NCI-H446 (cell line): ENCODE measurements at regions not wholly inside any gene's neighbourhood (a gene's known extent, or its start where the extent isn't known, plus 50 kb on each side); places are given as distances from the start of the nearest gene placed in this dataset.
"Not testable (repeated sequence)": the region's sequence is repeated elsewhere in the genome, so short reads cannot be mapped to it uniquely, and the experiment has no call there.

ENCODE experiments used
- DNase-seq, 2 experiments: peaks; one replicate each; lab custom pipeline; 2025; lab: John Stamatoyannopoulos, UW

GRCh38 chr13:67557642-67558241 lies 327.6 kb upstream of the PCDH9 start:
- DNase-seq = no peak

- no peak for DNase-seq
Measured at GRCh38 chr13:67557118-67557517, 327.0 kb upstream of the PCDH9 start.

GRCh38 chr13:67554746-67555452 lies 324.8 kb upstream of the PCDH9 start:
- no peak for DNase-seq

DNA sequence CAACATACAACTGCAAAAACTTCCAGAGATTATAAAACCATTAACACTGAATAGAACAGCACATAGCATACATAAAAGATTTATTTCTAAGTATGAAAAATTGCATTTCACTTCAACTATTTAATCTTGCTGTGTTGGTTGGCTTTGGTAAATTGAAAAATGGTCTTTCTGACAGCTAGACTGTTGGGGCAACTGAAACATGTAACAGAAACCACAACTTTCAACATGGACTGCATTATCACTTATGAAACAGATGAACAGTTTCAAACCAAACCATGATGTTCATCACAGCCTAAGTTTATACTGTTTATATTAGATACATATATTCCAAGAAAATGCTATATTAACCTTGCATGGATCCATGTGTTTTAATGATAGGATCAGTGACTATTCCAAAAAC lies 324.1 kb upstream of the PCDH9 start:
- DNase-seq = no peak

DNA sequence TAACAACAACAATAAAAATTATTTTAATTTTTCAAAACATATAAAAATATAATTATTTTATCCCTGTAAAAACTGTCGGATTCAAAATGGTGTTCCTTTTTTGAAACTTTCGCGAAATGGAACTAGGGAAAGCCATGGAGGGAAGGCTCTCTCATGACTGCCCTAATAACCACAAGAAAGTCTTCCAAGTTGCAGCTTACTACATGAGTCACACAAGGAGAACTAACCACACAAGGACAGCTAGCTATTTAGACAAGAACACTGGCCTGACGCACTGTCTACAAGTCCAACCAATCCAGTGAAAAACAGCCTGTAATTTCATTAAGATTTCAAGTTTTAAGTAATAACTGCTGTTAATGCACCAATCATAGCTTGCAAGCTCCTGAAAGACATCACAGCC lies 319.2 kb upstream of the PCDH9 start:
- DNase-seq = no peak

DNA sequence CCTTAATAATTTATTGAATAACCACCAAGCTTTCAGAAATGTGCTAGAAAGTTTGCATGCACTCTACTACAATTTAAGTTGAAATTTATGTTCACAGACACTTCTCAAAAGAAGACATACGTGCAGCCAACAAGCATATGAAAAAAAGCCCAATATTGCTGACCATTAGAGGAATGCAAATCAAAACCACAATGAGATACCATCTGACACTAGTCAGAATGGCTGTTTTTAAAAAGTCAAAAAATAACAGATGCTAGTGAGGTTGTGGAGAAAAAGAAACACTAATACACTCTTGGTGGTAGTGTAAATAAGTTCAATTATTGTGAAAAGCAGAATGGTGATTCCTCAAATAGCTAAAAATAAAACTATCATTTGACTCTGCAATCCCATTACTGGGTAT lies 308.8 kb upstream of the PCDH9 start:
- no peak for DNase-seq

DNA sequence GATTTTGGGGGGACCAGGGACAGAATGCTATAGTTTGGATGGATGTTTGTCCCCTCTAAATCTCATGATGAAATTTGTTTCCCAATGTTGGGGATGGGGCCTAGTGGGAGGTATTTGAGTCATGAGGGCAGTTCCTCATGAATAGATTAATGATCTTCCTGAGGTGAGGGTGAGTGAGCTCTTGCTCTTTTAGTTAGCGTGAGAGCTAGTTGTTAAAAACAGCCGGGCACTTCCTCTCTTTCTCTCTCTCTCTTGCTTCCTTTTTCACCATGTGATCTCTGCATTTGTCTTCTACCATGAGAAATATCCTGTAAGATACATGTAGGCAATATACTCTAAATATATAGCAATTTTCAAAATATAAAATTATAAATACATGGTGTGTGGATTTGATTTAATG lies 290.8 kb upstream of the PCDH9 start:
- no peak for DNase-seq

- no peak for DNase-seq
Measured at GRCh38 chr13:67519356-67519755, 289.2 kb upstream of the PCDH9 start.

DNA sequence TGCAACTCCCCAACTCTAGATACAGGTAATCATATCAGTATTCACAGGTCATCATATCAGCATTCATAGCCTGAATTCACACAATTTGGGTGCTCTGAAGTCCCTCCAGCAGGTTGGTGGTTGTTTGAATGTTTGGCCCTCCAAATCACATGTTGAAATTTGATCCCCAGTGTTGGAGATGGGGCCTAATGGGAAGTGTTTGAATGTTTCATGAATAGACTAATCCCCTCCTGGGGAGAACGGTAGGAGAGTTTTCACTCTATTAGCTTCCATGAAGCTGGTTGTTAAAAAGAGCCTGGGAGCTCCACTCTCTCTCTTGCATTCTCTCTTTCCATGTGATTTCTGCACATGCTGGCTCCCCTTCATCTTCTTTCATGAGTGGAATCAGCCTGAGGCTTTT lies 288.6 kb upstream of the PCDH9 start:
- DNase-seq = no peak

DNA sequence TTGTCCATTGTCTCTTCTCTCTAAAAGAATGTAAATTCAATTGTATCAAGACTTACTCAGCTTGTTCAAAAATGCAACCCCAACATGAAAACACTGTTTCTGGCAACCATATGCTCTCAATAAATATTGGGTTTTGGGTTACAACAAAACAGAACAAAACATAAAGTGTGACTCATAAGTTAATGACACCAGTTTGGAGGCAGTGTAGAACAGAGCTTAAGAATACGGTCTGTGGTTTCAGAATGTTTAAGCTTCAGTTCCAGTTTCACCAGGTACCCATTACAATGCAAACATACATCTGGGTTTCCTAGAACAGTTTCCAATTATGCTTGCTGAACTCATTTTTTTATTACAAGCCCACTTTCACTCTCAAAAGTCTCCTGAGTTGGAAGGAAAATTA lies 285.8 kb upstream of the PCDH9 start:
- DNase-seq = no peak

DNA sequence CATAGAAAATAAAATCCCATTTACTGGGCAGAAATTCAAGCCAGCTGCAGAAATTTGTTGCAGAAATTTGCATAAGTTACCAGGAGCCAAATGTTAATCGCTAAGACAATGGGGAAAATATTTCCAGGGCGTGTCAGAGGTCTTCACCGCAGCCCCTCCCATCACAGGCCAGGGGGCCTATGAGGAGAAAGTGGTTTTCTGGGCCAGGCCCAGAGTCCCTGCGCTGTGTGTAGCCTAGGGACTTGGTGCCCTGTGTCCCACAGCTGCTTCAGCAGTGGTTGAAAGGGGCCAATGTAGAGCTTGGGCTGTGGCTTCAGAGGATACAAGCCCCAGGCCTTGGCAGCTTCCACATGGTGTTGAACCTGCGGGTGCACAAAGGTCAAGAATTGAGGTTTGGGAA lies 278.9 kb upstream of the PCDH9 start:
- no peak for DNase-seq

DNA sequence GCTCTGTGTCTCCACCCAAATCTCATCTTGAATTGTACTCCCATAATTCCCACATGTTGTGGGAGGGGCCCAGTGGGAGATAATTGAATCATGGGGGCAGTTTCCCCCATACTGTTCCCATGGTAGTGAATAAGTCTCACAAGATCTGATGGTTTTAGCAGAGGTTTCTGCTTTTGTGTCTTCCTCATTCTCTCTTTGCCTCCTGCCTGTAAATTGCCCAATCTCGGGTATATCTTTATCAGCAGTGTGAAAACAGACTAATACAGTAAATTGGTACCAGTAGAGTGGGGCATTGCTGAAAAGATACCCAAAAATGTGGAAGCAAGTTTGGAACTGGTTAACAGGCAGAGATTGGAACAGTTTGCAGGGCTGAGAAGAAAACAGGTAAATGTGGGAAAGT lies 278.1 kb upstream of the PCDH9 start:
- not testable (repeated sequence) for DNase-seq

DNA sequence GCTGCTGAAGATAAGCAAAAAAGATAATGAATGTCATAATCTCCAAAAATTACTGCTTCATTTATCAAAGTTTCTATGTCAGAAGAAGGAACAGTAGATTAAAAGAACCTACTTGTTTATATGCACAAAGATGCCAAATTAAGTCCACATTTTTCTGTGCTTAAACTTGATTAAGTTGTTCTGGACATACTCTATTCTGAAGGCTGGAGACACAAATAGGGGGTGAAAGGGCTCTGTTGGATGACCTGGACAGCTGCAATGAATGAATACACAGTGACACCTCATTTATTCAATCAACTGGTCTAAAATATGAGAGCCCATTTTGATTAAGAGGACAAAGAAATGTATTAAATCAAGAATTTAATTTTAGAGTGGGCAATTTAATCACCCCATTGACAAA lies 276.3 kb upstream of the PCDH9 start:
- no peak for DNase-seq

- no peak for DNase-seq
Measured at GRCh38 chr13:67505376-67505775, 275.2 kb upstream of the PCDH9 start.

GRCh38 chr13:67498948-67499347 lies 268.8 kb upstream of the PCDH9 start:
- no peak for DNase-seq

- DNase-seq = no peak
Measured at GRCh38 chr13:67493835-67494234, 263.7 kb upstream of the PCDH9 start.

GRCh38 chr13:67489016-67489415 lies 258.9 kb upstream of the PCDH9 start:
- DNase-seq = no peak

DNA sequence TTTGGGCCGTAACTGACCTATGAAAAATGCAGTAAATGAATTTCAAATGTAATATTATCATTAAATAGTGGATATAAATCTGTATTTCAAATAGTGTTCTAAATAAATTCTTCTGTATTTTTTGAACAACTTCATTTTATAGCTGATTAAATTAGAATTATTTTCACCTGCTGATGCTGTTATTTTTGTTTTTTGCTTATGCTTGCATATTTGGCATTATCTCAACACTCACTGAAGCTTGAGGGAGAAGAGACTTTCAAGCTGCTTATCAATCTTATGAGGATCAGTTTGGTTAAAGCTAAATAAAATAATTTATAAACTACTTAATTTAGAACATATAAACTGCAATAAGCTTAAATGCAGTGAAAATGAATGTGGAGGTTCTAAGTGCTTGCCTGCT lies 251.3 kb upstream of the PCDH9 start:
- no peak for DNase-seq

DNA sequence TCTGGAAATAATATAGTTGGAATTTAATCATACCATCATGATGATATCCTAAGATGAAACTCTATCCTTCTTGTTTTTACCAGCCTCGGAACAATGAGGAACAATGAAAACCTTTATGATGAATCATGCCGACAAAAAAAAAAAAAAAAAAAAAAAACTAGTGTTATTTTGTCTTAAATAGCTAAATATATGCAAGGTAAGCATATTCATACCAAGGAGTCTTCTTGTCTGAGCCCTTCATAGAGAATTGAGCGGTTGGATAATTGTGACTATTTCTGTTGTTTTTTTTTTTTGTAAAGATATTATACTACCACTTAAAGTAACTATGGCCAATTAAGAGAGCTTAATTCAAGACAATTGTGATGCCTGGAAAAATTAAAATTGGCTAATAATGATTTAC lies 244.0 kb upstream of the PCDH9 start:
- no peak for DNase-seq

- DNase-seq = no peak
Measured at GRCh38 chr13:67469623-67470022, 239.5 kb upstream of the PCDH9 start.

DNA sequence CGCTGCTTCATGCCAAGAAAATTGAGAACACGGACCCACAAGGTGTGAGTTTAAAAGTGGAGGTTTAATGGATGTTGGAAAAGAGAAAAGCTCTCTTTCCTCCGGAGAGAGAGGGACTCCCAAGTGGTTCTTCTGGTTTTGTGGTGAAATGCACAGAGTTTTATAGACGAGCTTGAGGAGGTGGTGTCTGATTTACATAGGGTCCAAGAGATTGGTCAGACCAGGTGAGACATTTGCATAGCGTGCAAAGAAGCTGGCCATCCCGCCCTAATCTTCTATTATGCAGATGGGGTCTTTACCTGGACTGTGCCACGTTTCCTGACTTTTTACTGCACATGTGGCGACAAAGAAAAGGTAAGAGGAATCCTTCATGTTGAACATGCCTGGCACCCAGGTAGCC lies 236.4 kb upstream of the PCDH9 start:
- DNase-seq = no peak

DNA sequence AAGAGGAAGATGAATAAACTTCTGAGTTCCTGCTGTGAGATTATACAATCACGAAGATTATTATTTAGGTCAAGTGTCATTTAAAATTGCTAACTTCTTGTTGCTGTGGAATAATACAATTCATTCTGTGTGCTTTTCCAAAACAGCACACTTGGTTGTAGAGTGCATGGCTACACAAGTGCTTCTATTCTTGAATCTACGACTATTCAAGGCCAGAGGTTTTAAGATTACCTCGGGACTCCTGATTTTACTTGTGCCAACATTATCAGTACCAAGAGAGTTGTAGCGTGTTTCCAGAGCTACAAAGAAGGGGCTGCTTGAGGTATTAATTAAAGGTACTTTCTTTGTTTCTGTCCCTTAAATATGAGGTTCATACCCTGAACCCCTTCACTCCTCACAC lies 234.0 kb upstream of the PCDH9 start:
- no peak for DNase-seq

GRCh38 chr13:67462098-67462497 lies 232.0 kb upstream of the PCDH9 start:
- no peak for DNase-seq

DNA sequence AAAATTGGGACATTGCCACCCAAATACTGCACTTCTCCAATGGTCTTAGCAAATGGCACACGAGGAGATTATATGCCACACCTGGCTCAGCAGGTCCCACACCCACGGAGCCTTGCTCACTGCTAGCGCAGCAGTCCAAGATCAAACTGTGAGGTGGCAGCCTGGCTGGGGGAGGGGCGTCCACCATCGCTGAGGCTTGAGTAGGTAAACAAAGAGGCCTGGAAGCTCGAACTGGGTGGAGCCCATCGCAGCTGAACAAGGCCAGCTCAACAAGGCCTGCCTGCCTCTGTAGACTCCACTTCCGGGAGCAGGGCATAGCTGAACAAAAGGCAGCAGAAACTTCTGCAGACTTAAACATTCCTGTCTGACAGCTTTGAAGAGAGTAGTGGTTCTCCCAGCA lies 222.4 kb upstream of the PCDH9 start:
- DNase-seq = not testable (repeated sequence)
